GM18868 (cell line): ENCODE measurements at regions not wholly inside any gene's neighbourhood (a gene's known extent, or its start where the extent isn't known, plus 50 kb on each side); places are given as distances from the start of the nearest gene placed in this dataset.
"Not testable (repeated sequence)": the region's sequence is repeated elsewhere in the genome, so short reads cannot be mapped to it uniquely, and the experiment has no call there.

Experiments used
- ATAC-seq: cut with Tn5 transposase; IDR thresholded peaks from one replicate; pipeline ENCODE4 v1.9.1; 2021; ENCODE audit warnings: mild to moderate bottlenecking, moderate library complexity; ENCODE audit not compliant: unreplicated experiment

DNA sequence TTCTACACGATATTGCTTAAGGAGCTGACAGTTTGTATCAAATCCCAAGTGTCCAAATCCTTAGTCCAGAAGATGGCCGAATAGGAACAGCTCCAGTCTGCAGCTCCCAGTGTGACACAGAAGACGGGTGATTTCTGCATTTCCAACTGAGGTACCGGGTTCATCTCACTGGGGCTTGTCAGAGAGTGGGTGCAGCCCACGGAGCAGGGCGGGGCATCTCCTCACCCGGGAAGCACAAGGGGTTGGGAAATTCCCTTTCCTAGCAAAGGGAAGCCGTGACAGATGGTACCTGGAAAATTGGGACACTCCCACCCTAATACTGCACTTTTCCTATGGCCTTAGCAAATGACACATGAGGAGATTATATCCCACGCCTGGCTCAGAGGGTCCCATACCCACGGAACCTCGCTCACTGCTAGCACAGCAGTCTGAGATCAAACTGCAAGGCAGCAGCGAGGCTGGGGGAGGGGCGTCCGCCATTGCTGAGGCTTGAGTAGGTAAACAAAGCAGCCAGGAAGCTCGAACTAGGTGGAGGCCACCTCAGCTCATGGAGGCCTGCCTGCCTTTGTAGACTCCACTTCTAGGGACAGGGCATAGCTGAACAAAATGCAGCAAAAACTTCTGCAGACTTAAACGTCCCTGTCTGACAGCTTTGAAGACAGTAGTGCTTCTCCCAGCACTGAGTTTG is 162.3 kb upstream of the MAP2 start:
- ATAC-seq = not testable (repeated sequence)

DNA sequence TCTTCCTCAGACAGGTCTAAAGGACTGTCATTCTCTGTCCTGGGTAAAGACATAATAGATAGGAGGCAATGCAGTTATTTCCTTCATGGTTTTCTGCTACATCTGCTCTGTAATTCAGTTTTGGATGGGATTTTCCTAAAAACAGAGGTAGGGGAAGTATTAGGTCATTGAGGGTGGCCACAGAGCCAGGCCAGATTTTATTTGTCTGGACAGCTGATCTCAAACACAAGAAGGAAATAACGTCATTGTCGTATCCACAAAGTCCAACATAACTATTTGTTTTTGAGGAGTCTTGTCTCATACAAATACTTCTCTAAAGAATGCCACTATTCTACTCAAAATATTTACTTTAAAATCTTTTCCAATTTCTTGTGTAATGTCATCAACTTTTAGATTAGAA is 154.8 kb upstream of the MAP2 start:
- no peak for ATAC-seq

DNA sequence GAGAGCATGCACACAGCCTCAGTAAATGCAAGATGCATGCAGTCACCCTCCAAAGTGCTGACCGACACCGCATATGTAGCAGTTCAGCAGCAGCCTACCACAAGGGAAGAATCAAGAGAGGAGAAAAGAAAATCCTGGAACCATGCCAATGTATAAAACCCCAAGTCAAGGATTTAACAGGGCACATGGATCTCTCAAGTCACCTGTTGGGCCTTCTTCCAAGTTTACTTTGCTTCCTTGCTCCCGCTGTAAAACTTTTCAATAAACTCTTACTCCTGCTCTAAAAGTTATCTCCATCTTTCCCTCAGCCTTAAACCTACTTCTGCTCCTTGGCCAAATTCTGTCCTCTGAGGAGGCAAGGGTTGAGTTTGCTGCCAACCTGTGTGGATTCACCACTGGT is 147.8 kb upstream of the MAP2 start:
- ATAC-seq = no peak

DNA sequence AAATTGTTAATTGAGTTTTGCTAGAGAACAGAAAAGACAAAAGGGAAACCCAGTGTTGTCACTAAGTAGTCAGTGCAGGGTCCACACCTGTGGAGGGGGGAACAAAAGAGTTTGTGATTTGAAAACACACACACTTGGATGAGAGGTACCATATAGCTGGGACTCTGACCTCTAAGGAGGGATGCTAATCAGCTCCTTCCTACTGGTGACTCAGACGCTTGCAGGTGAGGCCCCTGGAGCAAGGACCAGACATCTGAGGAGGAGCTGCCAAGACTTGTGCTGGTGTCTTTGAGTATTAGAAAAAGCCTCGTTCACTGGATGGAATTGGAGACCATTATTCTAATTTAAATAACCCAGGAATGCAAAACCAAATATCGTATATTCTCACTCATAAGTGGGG is 146.4 kb upstream of the MAP2 start:
- no peak for ATAC-seq

DNA sequence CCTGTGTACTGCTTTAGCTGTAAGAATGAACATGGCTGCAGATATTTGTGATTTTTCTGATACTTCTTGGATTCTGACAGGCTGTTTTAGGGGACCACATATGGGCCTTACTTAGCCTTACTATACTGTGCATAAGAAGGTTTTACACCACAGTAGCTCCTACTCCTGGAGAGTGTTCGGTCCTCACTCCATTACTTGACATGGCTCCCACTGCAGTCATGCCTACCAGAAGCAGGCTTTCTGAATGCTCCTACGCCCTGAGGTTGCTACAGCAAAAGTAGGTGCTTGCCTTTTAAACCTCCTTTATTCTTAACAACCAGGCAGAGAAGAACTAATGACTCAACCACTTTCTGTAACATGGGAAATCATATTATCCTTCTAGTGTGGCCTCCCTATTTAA is 125.2 kb upstream of the MAP2 start:
- ATAC-seq = no peak

DNA sequence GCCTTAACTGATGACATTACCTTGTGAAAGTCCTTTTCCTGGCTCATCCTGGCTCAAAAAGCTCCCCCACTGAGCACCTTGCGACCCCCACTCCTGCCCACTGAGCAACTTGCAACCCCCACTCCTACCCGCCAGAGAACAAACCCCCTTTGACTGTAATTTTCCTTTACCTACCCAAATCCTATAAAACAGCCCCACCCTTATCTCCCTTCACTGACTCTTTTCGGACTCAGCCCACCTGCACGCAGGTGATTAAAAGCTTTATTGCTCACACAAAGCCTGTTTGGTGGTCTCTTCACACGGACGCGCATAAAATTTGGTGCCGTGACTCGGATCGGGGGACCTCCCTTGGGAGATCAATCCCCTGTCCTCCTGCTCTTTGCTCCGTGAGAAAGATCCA is 124.4 kb upstream of the MAP2 start:
- ATAC-seq = not testable (repeated sequence)

- ATAC-seq = not testable (repeated sequence)
Measured at GRCh38 chr2:209300766-209301165, 123.1 kb upstream of the MAP2 start.

DNA sequence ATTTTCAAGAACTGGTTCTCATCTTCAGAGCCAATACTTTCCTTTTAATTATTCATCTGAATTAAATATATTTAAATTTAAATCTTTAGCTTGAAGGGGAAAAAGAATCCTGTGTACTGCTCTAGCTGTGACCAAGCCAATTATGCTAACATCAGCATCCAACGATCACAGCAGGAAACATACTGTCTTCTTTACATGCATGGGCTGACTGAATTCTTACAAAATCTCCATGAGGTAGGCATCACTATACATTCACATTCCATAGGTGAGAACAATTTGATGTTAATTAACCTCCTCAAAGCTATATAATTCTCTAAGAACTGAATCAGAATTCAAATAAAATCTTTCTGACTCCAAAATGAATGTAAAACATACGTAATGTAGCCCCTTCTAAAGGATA is 118.8 kb upstream of the MAP2 start:
- ATAC-seq = no peak

- ATAC-seq = no peak
Measured at GRCh38 chr2:209305746-209306196, 118.1 kb upstream of the MAP2 start.

- ATAC-seq = no peak
Measured at GRCh38 chr2:209307161-209308001, 116.5 kb upstream of the MAP2 start.

- no peak for ATAC-seq
Measured at GRCh38 chr2:209308415-209308814, 115.4 kb upstream of the MAP2 start.

DNA sequence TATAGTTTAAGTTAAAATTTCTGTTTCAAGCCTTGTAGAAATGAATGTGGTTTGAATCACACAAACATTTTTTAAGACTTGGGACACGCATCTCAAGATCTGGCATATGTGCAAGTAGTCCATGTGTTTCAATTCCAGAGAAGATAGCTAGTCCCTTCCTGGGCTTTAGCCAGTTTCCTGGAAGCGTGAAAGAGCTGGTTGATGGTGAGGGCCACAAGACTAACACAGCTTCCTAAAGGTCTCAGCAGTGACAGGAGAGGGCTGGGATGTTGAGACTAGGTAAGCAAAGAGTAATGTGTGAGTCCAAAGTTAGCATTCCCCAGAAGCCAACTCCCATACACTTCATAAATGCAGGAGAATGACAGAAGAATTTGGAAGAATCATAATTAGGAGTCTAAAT is 111.9 kb upstream of the MAP2 start:
- no peak for ATAC-seq

GRCh38 chr2:209312450-209312849 is 111.4 kb upstream of the MAP2 start:
- ATAC-seq = not testable (repeated sequence)

DNA sequence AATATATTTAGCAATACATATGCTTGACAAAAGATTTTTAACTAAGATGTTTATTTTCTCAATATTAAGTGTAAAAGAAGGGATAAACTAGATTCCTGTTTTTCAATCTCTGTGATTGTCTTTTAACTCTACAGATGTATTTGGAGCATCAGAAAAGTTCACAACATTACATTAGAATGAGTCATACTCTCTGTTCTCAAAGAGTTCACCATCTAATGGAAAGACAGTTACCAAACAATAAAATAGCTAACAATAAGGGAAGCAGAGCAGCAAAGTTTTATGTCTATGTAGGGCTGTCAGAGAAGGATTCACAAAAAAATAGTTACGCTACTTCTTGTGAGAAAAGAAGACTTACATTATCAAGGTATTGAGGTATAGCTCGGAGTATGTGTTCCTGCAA is 109.2 kb upstream of the MAP2 start:
- ATAC-seq = no peak

GRCh38 chr2:209316141-209316540 is 107.7 kb upstream of the MAP2 start:
- no peak for ATAC-seq

- no peak for ATAC-seq
Measured at GRCh38 chr2:209321076-209321475, 102.8 kb upstream of the MAP2 start.

DNA sequence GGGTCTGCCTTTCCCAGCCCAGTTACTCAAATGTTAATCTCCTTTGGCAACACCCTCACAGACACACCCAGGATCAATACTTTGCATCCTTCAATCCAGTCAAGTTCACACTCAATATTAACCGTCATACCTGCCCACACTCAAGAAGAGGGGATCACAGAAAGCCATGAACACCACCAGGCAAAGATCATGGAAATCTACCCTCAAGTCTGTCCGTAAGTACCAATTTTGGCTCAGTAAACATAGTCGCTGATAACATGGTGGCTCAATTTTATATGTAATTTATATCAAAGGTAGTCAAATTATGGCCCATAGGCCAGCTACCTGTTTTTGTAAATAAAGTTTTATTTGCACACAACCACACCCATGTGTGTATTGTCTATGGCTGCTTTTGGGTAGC is 102.3 kb upstream of the MAP2 start:
- no peak for ATAC-seq

DNA sequence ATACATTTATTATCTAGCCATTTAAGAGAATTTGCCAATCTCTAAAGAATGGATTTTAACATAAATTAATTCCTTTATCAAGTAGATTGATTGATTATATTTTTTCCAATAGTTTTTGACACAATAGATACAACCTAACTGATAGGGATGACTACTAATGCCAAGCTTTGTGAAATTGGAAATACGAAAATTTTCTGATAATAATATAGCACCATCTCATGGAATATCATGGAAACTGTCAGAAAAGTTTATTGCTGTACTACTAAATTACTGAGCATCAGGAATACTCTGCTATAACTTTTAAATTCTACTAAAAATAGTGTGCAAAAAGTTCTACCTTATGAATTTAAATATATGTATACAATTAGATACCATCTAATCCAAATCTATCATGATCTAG is 101.8 kb upstream of the MAP2 start:
- no peak for ATAC-seq

- ATAC-seq = peak; percentile 59
Measured at GRCh38 chr2:209322905-209323512, 100.8 kb upstream of the MAP2 start.

- peak; percentile 23 for ATAC-seq
Measured at GRCh38 chr2:209323738-209324137, 100.1 kb upstream of the MAP2 start.

DNA sequence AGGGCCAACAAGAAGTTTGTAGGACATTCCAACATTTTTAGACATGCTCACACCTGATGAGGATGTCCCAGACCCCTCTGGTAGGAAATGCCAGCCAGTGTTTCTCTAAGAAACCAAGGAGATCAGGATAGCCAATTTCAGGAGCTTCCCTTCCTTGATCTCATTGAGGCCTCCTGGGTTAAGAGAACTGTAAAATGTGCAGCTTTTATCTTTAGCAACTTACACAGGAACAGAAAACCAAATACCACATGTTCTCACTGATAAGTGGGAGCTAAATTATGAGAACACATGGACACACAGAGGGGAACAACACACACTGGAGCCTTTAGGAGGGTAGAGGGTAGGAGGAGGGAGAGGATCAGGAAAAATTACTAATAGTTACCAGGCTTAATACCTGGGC is 99.6 kb upstream of the MAP2 start:
- ATAC-seq = no peak

- peak; percentile 61 for ATAC-seq
Measured at GRCh38 chr2:209331291-209331844, 92.5 kb upstream of the MAP2 start.
